HG03135 (cell line): ENCODE measurements at regions not wholly inside any gene's neighbourhood (a gene's known extent, or its start where the extent isn't known, plus 50 kb on each side); places are given as distances from the start of the nearest gene placed in this dataset.

Source experiments
- ATAC-seq: cut with Tn5 transposase; IDR thresholded peaks from one replicate; pipeline ENCODE4 v1.9.1; 2021; ENCODE audit warnings: mild to moderate bottlenecking, moderate library complexity; ENCODE audit not compliant: unreplicated experiment

DNA sequence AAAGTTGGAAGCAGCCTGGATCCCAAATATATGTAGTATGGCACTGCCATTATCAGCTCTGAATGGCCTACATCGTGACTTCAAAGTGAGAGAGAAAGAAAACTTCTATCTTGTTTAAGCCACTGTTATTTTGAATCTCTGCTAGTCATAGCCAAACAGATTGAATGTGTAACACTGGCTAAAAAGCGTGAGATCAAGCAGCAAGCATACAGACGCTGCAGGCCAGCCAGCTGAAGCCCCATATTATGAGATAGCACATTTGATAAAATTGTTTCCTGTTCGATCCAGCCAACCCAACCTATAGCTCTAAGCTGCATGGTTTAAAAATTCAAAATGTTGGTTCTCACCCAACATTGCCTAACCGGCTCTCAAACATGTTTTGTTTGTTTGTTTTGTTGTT lies 95.0 kb downstream of the DUSP6 start:
- no peak for ATAC-seq

GRCh38 chr12:89256060-89256459 lies 96.2 kb downstream of the DUSP6 start:
- no peak for ATAC-seq

DNA sequence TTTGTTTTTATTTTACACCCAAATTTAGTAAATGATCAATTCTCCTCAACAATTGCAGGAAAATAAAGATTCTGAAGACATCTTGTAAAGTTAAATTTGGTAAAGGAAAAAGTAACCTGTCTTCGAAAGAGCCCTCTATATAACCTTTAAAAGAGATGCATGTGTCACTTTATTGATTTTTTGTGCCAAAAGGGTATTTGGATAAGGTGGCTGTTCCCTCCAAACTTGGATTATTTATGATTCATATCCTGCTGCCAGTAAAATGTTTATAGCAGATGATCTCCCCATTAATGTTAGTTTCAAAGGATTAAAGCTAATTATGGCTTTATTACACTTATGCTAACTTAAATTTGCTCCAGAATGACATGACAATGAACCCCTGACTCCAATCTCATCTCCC lies 98.8 kb downstream of the DUSP6 start:
- ATAC-seq: no peak

GRCh38 chr12:89252284-89252683 lies 100.0 kb downstream of the DUSP6 start:
- no peak for ATAC-seq

DNA sequence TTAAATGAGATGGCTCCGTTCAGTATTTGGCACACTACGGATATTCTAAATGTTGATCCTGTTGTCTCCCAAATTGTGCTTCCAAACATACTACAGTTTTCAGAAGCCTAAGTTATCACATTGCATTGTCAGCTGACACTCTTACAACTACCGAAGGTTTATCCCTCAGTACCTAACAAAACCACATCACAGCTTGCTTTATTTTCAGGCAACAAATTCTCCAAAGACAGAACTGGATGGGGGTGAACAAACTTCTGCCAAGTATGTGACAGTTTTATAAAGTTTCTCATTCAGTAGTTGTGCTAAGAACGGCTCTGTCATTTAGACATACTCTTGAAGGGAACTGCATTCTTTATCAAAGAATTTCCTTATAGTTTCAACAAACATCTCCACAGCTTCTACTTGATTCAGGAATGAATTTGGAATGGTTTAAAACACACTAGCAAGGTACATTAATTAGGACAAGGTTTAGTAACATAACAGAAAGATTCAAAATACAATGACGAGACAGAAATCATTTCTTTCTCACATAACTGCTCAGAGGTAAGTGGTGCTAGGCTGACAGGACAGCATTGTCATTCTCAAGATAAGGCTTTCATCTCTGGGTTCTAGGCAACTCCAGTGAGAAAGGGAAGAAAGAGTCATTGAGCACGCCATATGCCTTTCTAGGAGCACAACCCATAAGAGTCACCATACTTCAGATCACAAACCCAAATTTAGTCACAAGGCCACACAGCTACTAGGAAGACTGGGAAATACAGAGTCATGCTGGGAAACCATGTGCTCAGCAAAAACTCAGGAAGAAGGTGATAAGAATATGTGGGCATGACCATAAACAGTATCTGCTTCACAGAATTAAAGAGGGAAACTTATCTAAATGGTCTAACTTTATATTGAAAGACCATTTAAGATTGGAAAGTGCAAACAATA lies 100.7 kb downstream of the DUSP6 start:
- no peak for ATAC-seq

- ATAC-seq: no peak
Observed at GRCh38 chr12:89250636-89251035, 101.7 kb downstream of the DUSP6 start.

- ATAC-seq: no peak
Observed at GRCh38 chr12:89250213-89250612, 102.1 kb downstream of the DUSP6 start.

DNA sequence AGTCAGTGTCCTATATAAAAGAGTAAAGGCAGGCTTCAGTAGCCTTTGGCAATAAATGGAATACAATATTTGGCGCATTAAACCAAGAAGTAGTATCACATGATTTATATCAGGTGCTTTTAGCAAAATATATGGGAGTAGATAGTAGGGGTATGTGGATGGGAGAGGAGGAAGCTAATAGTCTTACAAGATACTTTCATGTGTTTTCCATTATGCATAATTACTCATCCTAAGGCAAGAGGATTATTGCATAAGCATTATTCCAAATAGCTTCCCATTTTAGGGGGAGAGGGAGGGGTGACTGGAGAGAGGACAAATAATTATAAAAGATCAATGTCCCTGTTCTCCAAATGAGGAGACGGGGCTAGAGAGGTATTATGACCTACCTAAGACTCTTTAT lies 104.3 kb downstream of the DUSP6 start:
- ATAC-seq: no peak

- no peak for ATAC-seq
Observed at GRCh38 chr12:89247541-89247942, 104.8 kb downstream of the DUSP6 start.

DNA sequence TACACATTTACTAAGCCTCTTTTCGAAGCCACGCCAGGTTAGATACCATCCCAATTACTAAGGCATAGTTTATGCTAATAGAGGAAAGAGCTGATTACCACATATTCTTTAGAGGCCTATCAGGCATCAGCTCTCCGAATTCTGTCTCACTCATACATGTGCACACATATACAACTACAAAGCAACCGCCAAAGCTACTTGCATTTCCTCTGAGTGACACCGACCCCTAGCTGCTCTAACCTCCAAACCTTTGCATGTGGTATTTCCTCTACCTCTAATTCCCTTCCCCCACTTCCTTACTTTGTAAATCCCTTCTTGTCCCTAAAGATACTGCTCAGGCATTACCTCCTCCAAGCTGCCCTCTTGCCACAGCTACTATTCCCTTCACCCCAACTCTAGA lies 107.2 kb downstream of the DUSP6 start:
- no peak for ATAC-seq

GRCh38 chr12:89244536-89244935 lies 107.8 kb downstream of the DUSP6 start:
- no peak for ATAC-seq

- no peak for ATAC-seq
Observed at GRCh38 chr12:89243771-89244170, 108.5 kb downstream of the DUSP6 start.

DNA sequence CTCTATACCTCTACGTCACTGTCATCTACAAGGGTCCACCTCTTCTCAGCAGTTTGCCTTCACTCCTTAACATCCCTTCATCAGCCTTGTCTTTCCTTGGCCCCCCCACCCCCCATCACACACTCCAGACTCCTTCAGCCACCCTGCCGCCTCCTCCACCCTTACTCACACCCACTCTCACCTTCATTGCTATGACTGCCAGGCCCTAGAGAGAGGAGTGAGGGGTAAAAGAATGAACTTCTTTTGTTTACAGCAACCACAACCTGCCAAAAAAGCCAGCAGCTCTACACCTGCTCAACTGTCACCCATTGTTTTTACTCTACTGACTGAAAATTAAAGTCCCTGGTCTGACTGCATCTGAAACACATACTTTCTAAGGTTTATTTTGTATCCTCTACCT lies 112.8 kb downstream of the DUSP6 start:
- ATAC-seq: no peak

GRCh38 chr12:89238593-89238992 lies 113.7 kb downstream of the DUSP6 start:
- ATAC-seq: no peak

DNA sequence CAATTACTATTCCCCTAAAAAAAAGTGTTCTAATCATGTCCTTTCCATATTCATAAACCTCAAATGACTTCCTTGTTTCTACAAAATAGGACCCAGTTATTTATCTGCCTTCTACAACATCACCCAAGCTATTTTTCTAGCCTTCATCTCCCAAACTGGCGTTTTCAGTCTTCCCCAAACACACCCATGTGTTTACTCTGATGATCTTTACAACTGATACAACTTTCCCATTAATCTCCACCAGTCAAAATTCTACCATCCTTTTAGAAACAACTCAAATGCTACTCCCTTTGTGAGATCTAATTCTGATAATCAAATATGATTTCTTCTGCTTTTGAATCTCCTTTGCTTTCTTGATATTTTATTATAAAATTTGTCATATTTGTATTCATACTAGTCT lies 114.5 kb downstream of the DUSP6 start:
- ATAC-seq: no peak

DNA sequence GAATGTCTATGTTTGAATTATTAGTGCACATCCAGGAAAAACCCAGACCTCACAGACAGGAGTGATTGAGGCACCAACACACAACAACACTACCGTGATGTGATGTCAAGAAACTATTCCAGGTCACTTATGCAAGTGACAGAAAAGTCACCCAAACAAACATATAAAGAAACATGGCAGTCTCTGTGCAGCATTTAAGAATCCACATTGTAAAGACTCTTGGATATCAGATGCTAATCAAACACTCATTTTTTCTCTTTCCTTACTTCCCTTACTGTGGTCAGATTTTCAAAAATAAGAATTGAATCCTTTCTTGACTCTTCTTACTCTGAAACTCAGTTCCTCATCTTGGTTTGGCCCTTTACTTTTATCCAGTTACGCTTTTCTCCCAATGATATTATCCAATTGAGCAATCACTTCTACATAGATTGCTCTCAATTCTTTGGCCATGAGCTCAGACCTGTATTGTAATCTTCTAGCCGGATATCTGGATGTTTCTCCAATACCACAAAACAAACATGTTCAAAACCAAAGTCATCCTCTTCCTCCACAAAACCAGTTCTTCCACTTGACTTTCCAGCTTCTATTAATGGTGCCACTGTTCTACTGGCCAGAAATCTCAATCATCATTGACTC lies 115.4 kb downstream of the DUSP6 start:
- ATAC-seq: no peak

DNA sequence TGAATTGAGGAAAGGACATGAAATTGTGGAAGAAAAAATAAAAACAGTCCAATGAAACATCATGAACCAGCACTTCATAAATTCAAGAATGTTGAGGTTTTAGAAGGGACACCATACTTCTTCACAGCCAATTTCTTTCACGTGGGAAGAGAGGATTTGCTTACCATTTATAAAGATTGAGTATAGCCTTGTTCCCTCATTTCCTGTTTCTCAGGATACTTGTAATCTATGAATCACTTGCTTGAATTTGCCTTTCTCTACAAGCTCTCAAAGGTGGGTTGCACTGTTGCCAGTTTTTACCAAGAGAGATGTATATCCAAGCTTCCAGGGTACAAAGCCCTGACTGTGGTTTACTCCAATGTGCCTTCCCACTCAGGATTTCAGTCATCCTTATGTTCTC lies 116.1 kb downstream of the DUSP6 start:
- ATAC-seq: no peak

GRCh38 chr12:89235189-89235993 lies 116.9 kb downstream of the DUSP6 start:
- ATAC-seq: no peak

- no peak for ATAC-seq
Observed at GRCh38 chr12:89234324-89235114, 117.8 kb downstream of the DUSP6 start.

- ATAC-seq: no peak
Observed at GRCh38 chr12:89231686-89232085, 120.6 kb downstream of the DUSP6 start.
